Transverse colon (tissue), 4 donors: ENCODE measurements at regions not wholly inside any gene's neighbourhood (a gene's known extent, or its start where the extent isn't known, plus 50 kb on each side); places are given as distances from the start of the nearest gene placed in this dataset.

ENCODE experiments used
- DNase-seq: peaks from one replicate; pipeline ENCODE4 v3.0.0-alpha.2; 2019
- H3K27ac ChIP-seq, 4 donors: fragments of 200-600 bp; sonication (generic); 2 replicates each; pipeline ENCODE4 v1.5.1; 2016 to 2018; ENCODE audit warnings: inconsistent platforms in 4 of 4
- H3K27me3 ChIP-seq: fragments of 200-600 bp; sonication (generic); 2 replicates; pipeline ENCODE4 v1.5.1; 2017; ENCODE audit warnings: inconsistent platforms
- H3K36me3 ChIP-seq, 4 donors: fragments of 200-600 bp; sonication (generic); 2 replicates each; pipeline ENCODE4 v1.5.1; 2017 to 2019; ENCODE audit warnings: inconsistent platforms in 4 of 4
- H3K4me1 ChIP-seq, 4 donors: fragments of 200-600 bp; sonication (generic); 2 replicates each; pipeline ENCODE4 v1.5.1; 2017 to 2020; ENCODE audit warnings: inconsistent platforms in 4 of 4
- H3K4me3 ChIP-seq, 4 donors: fragments of 200-600 bp; sonication (generic); 1 replicate in 1 of 4; 2 replicates in 3 of 4; pipeline versions ENCODE4 v1.5.1 to v1.6.1; 2017 to 2019; ENCODE audit warnings: inconsistent platforms in 4 of 4
- H3K9me3 ChIP-seq, 2 donors: fragments of 200-600 bp; sonication (generic); 2 replicates each; pipeline ENCODE4 v1.5.1; 2017 to 2019; ENCODE audit warnings: inconsistent platforms in 2 of 2
- EP300 ChIP-seq: sonication (generic); formaldehyde crosslinking; IDR thresholded peaks from one replicate; pipeline ENCODE4 v1.6.1; 2017; ENCODE audit warnings: antibody characterized with exemption, low read depth
- POLR2A ChIP-seq: fragments of 450-650 bp; IDR thresholded peaks from one replicate; pipeline ENCODE4 v1.6.1; 2016; ENCODE audit warnings: antibody characterized with exemption, mild to moderate bottlenecking, moderate library complexity
- POLR2AphosphoS5 ChIP-seq, 3 donors: sonication (generic); formaldehyde crosslinking; IDR thresholded peaks; one replicate each; pipeline ENCODE4 v1.6.1; 2016; ENCODE audit warnings: antibody characterized with exemption in 3 of 3
- WGBS, 2 donors: methylation state at CpG; one replicate each; pipeline ENCODE4 v1.1.5; 2018; ENCODE audit warnings: low coverage in 1 of 2; 5-methylcytosine and 5-hydroxymethylcytosine counted together
- in situ Hi-C, 4 donors: fragments of 200-750 bp; cut with MboI; loops; one replicate each; pipeline versions ENCODE4 v1.15.0 to v1.15.1; 2017; ENCODE audit warnings: low sequenced_read_pairs in 3 of 4, low pct_ligation_motif_present in 1 of 4, low pct_unique_long_range_greater_than_20kb in 1 of 4
- intact Hi-C: fragments of 100-400 bp; cut with DNase I; formaldehyde crosslinking; loops from one replicate; pipeline ENCODE4 v1.15.1; 2023; ENCODE audit warnings: low total_unique reads
- TF ChIP-seq, protein P1 (sequence below), 5 experiments: fragments of 200-600 bp in 3 of 5; fragments of 450-650 bp in 2 of 5; sonication (generic) in 3 of 5; IDR thresholded peaks; 1 replicate in 2 of 5; 2 replicates in 3 of 5; pipeline ENCODE4 v1.5.1; 2016 to 2017; ENCODE audit warnings: antibody characterized with exemption in 5 of 5, inconsistent platforms in 3 of 5, mild to moderate bottlenecking in 2 of 5, moderate library complexity in 1 of 5

DNA sequence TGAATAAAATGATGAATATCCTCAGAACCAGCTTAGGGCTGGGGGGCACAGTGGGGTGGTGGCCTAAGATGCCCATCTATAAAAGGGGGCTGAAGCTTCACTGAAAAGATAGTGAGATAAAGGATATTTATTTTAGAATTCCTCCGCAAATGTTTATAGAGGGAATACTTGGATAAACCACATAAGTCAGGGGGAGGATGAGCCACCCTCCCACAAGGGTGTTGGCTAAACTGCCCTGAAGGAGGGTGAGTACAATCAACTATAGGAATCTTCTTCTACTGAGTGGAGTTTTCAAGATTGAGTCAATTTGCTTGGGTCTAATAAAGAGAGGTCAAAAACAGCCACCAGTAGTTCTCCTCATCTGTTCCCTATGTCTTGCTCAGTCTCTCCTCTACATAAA lies 114.5 kb upstream of the TANK start:
- WGBS, 2 donors: 86 to 100% methylated on average over 1 of the region's 1 CpG
- TF ChIP-seq, protein P1, sequence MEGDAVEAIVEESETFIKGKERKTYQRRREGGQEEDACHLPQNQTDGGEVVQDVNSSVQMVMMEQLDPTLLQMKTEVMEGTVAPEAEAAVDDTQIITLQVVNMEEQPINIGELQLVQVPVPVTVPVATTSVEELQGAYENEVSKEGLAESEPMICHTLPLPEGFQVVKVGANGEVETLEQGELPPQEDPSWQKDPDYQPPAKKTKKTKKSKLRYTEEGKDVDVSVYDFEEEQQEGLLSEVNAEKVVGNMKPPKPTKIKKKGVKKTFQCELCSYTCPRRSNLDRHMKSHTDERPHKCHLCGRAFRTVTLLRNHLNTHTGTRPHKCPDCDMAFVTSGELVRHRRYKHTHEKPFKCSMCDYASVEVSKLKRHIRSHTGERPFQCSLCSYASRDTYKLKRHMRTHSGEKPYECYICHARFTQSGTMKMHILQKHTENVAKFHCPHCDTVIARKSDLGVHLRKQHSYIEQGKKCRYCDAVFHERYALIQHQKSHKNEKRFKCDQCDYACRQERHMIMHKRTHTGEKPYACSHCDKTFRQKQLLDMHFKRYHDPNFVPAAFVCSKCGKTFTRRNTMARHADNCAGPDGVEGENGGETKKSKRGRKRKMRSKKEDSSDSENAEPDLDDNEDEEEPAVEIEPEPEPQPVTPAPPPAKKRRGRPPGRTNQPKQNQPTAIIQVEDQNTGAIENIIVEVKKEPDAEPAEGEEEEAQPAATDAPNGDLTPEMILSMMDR (IDR thresholded peaks at IDR 0.05): no peak
- TF ChIP-seq POLR2AphosphoS5 (IDR thresholded peaks at IDR 0.05): no peak
- no peak for TF ChIP-seq POLR2A
- TF ChIP-seq EP300: no peak
- Histone ChIP-seq H3K4me1 (no peaks in the 10 kb centered on the region), H3K4me3 (no peak overlapping the region), H3K27me3 (no peaks in the 10 kb centered on the region), H3K36me3 (no peaks in the 10 kb centered on the region), H3K27ac (peak overlapping the region in 1 of 4 donors; percentile 7), H3K9me3 (no peaks in the 10 kb centered on the region)
- in situ Hi-C loops: no loop called here
- intact Hi-C loops: no loop called here
- DNase-seq: no peak

DNA sequence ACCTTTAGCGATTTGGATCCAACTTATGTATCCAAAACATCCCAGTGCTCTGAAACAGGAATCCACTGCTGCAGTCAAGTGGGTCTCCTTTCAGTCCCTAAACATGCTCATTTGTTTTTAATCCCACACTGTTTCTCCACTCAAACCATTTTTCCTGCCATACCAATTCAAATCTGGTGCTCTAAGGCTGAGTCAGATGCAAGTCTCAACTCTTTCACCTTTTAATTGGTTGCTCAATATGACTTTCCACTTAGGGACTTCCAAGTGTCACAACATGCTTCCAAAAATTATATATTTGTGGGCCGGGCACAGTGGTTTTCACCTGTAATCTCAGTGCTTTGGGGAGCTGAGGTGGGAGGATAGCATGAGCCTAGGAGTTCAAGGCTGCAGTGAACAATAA lies 113.4 kb upstream of the TANK start:
- in situ Hi-C loops: no loop called here
- Histone ChIP-seq H3K36me3 (no peaks in the 10 kb centered on the region), H3K27ac (no peak overlapping the region), H3K27me3 (no peaks in the 10 kb centered on the region), H3K9me3 (no peaks in the 10 kb centered on the region), H3K4me3 (no peak overlapping the region), H3K4me1 (no peaks in the 10 kb centered on the region)
- TF ChIP-seq POLR2AphosphoS5 (IDR thresholded peaks at IDR 0.05): no peak
- TF ChIP-seq POLR2A: no peak
- TF ChIP-seq, protein P1 (IDR thresholded peaks at IDR 0.05): no peak
- WGBS, 2 donors: 93 to 100% methylated on average over 1 to 2 of the region's 2 CpGs
- intact Hi-C loops: no loop called here
- no peak for DNase-seq

DNA sequence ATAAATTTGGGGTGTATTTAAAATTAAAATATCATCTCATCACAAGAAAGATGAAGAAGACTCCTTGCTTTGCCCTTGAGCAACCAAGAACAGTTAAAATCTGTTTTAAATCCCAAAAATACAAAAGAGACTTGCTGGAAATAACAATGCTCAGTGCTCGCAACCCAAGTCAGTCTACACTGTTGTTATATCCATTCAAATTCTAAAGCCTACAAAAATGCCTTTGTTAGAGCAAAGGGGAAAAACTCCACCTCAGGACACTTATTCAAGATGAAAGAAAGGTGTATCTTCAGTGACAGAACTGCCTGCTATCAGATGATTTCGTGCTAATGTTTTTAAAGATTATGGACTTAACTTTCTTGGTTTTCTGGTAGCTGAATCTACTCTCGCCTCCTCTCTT lies 111.9 kb upstream of the TANK start:
- intact Hi-C loops: no loop called here
- no peaks in the 10 kb centered on the region for H3K27me3 ChIP-seq
- H3K36me3 ChIP-seq: no peaks in the 10 kb centered on the region
- no peaks in the 10 kb centered on the region for H3K9me3 ChIP-seq
- in situ Hi-C loops: no loop called here
- H3K27ac ChIP-seq: no peak overlapping the region
- DNase-seq: no peak
- no peak overlapping the region for H3K4me3 ChIP-seq
- 73 to 100% methylated on average over 1 to 3 of the region's 3 CpGs for WGBS, 2 donors
- TF ChIP-seq EP300 (no peak), POLR2AphosphoS5 (IDR thresholded peaks at IDR 0.05) (no peak), POLR2A (no peak)
- TF ChIP-seq, protein P1 (IDR thresholded peaks at IDR 0.05): no peak
- no peaks in the 10 kb centered on the region for H3K4me1 ChIP-seq

- in situ Hi-C loops: no loop called here
- Histone ChIP-seq H3K36me3 (no peaks in the 10 kb centered on the region), H3K4me3 (no peak overlapping the region), H3K4me1 (no peaks in the 10 kb centered on the region), H3K9me3 (no peaks in the 10 kb centered on the region), H3K27ac (no peak overlapping the region), H3K27me3 (no peaks in the 10 kb centered on the region)
- no peak for DNase-seq
- TF ChIP-seq POLR2A: no peak
- TF ChIP-seq POLR2AphosphoS5 (IDR thresholded peaks at IDR 0.05): no peak
- TF ChIP-seq EP300: no peak
- TF ChIP-seq, protein P1 (IDR thresholded peaks at IDR 0.05): no peak
- WGBS, 2 donors: 97% methylated on average over 1 of the region's 1 CpG; no CpG with 5 or more reads in 1 of the 2 donors
- intact Hi-C loops: no loop called here
These were observed 110.7 kb upstream of the TANK start for GRCh38 chr2:161049559-161049958.
